A549 (cell line): ENCODE measurements at regions not wholly inside any gene's neighbourhood (a gene's known extent, or its start where the extent isn't known, plus 50 kb on each side); places are given as distances from the start of the nearest gene placed in this dataset.

Experiments used
- BHLHE40 ChIP-seq: IDR thresholded peaks from 2 replicates; pipeline ENCODE4 v1.6.1; 2012; ENCODE audit warnings: low read depth, low read length, inconsistent platforms
- CTCF ChIP-seq: fragments of >200 bp; sonication (Bioruptor Twin); formaldehyde crosslinking; IDR thresholded peaks from 3 replicates; pipeline ENCODE4 v1.5.1; 2016
- EP300 ChIP-seq, 2 experiments: fragments of >200 bp; sonication (Bioruptor Twin); formaldehyde crosslinking; IDR thresholded peaks; 2 replicates in 1 of 2; 3 replicates in 1 of 2; pipeline ENCODE4 v1.6.1; 2016 to 2017
- ESRRA ChIP-seq: fragments of 150-350 bp; IDR thresholded peaks from 2 replicates; pipeline ENCODE4 v1.6.1; 2014; ENCODE audit warnings: mild to moderate bottlenecking, low read length, borderline replicate concordance
- MAFK ChIP-seq: fragments of 450-650 bp; IDR thresholded peaks from 2 replicates; pipeline ENCODE4 v1.6.1; 2014; ENCODE audit not compliant: partially characterized antibody
- POLR2A ChIP-seq: IDR thresholded peaks from 2 replicates; pipeline ENCODE4 v1.6.1; 2012; ENCODE audit warnings: mild to moderate bottlenecking, low read length
- RFX5 ChIP-seq: fragments of 450-650 bp; IDR thresholded peaks from 2 replicates; pipeline ENCODE4 v1.7.1; 2014; ENCODE audit warnings: antibody characterized with exemption, mild to moderate bottlenecking, moderate library complexity
- USF2 ChIP-seq: fragments of 450-650 bp; IDR thresholded peaks from 2 replicates; pipeline ENCODE4 v1.6.1; 2014; ENCODE audit warnings: antibody characterized with exemption
- TF ChIP-seq, protein P1 (sequence below): IDR thresholded peaks from 2 replicates; pipeline ENCODE4 v1.6.1; 2012
- TF ChIP-seq, protein P2 (sequence below): fragments of 250-450 bp; sonication (Bioruptor Pico); IDR thresholded peaks from 2 replicates; pipeline ENCODE4 v1.5.0; 2021; ENCODE audit warnings: mild to moderate bottlenecking, moderate library complexity, borderline replicate concordance
- TF ChIP-seq, protein P3 (sequence below): fragments of 250-450 bp; sonication (Bioruptor Pico); IDR thresholded peaks from 2 replicates; pipeline ENCODE4 v1.5.0; 2020; ENCODE audit warnings: low read depth, mild to moderate bottlenecking, moderate library complexity

GRCh38 chr2:61689568-61689967 is 151.4 kb upstream of the XPO1 start:
- no peak for TF ChIP-seq BHLHE40
- TF ChIP-seq EP300 (IDR thresholded peaks at IDR 0.05): no peak
- no peak for TF ChIP-seq RFX5
- TF ChIP-seq CTCF: no peak
- no peak for TF ChIP-seq POLR2A
- TF ChIP-seq, protein P1, sequence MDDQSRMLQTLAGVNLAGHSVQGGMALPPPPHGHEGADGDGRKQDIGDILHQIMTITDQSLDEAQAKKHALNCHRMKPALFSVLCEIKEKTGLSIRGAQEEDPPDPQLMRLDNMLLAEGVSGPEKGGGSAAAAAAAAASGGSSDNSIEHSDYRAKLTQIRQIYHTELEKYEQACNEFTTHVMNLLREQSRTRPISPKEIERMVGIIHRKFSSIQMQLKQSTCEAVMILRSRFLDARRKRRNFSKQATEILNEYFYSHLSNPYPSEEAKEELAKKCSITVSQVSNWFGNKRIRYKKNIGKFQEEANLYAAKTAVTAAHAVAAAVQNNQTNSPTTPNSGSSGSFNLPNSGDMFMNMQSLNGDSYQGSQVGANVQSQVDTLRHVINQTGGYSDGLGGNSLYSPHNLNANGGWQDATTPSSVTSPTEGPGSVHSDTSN: no peak
- TF ChIP-seq, protein P2, sequence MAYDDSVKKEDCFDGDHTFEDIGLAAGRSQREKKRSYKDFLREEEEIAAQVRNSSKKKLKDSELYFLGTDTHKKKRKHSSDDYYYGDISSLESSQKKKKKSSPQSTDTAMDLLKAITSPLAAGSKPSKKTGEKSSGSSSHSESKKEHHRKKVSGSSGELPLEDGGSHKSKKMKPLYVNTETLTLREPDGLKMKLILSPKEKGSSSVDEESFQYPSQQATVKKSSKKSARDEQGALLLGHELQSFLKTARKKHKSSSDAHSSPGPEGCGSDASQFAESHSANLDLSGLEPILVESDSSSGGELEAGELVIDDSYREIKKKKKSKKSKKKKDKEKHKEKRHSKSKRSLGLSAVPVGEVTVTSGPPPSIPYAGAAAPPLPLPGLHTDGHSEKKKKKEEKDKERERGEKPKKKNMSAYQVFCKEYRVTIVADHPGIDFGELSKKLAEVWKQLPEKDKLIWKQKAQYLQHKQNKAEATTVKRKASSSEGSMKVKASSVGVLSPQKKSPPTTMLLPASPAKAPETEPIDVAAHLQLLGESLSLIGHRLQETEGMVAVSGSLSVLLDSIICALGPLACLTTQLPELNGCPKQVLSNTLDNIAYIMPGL (CRISPR knock-in tag): no peak
- no peak for TF ChIP-seq ESRRA
- TF ChIP-seq MAFK: no peak
- TF ChIP-seq, protein P3, sequence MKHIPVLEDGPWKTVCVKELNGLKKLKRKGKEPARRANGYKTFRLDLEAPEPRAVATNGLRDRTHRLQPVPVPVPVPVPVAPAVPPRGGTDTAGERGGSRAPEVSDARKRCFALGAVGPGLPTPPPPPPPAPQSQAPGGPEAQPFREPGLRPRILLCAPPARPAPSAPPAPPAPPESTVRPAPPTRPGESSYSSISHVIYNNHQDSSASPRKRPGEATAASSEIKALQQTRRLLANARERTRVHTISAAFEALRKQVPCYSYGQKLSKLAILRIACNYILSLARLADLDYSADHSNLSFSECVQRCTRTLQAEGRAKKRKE (CRISPR knock-in tag): no peak
- no peak for TF ChIP-seq USF2
